ENCODE measurements at regions not wholly inside any gene's neighbourhood (a gene's known extent, or its start where the extent isn't known, plus 50 kb on each side); places are given as distances from the start of the nearest gene placed in this dataset.
"Not testable (repeated sequence)": the region's sequence is repeated elsewhere in the genome, so short reads cannot be mapped to it uniquely, and the experiment has no call there.

DNA sequence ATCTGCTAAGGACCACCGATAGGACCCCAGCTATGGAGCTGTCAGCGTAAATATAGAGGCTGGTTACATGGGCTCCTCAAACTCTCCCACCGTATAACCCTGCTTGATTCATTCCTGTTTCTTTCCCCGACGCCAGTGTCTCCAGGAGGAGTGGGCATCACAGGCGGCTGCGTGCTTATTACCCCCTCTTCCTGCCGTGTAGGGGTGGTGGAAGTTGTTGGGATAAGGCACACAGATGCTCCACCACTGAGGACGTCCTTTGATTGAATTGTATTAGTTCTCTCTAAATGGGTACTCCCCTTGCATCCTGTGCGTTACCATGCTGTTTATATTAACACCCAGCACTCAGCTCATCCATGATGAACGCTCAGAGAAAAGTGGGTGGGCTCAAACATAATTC is 104.6 kb downstream of the ZBTB18 start:
- no peaks in the 10 kb centered on the region for H3K27me3 ChIP-seq (ENCODE audit: control insufficient read depth in 2 of 2, insufficient read depth in 2 of 2, low read length in 2 of 2)
- peaks cover 15% of the 10 kb centered on the region for H3K4me1 Mint-ChIP-seq
- no peak overlapping the region for H3K27ac Mint-ChIP-seq
- H3K9me3 ChIP-seq (replicated peaks in 1 of 2; ENCODE audit: control insufficient read depth in 1 of 2, insufficient read depth in 1 of 2, low read length in 2 of 2), result no peaks in the 10 kb centered on the region
- peaks cover 8 to 10% of the 10 kb centered on the region in 2 donors for H3K4me1 ChIP-seq (ENCODE audit: control insufficient read depth in 1 of 2, insufficient read depth in 2 of 2, low read length in 2 of 2)
- DNase-seq, result no peak
- H3K36me3 Mint-ChIP-seq, result peaks cover 0 to 2% of the 10 kb centered on the region in 2 donors
- H3K4me3 Mint-ChIP-seq, result no peak overlapping the region
- H3K9me3 Mint-ChIP-seq, result peaks cover 0 to 2% (median 0%) of the 10 kb centered on the region in 7 donors
- H2AFZ ChIP-seq (ENCODE audit: insufficient read depth, low read depth, low read length, poor library complexity, severe bottlenecking), result no peak overlapping the region
- no peak overlapping the region for H3K9ac ChIP-seq (ENCODE audit: insufficient read depth, low read length, poor library complexity, severe bottlenecking)
- TF ChIP-seq, protein P1, sequence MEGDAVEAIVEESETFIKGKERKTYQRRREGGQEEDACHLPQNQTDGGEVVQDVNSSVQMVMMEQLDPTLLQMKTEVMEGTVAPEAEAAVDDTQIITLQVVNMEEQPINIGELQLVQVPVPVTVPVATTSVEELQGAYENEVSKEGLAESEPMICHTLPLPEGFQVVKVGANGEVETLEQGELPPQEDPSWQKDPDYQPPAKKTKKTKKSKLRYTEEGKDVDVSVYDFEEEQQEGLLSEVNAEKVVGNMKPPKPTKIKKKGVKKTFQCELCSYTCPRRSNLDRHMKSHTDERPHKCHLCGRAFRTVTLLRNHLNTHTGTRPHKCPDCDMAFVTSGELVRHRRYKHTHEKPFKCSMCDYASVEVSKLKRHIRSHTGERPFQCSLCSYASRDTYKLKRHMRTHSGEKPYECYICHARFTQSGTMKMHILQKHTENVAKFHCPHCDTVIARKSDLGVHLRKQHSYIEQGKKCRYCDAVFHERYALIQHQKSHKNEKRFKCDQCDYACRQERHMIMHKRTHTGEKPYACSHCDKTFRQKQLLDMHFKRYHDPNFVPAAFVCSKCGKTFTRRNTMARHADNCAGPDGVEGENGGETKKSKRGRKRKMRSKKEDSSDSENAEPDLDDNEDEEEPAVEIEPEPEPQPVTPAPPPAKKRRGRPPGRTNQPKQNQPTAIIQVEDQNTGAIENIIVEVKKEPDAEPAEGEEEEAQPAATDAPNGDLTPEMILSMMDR (IDR thresholded peaks at IDR 0.05), result no peak
- 100% methylated on average over 2 of the region's 11 CpGs for WGBS (ENCODE audit: insufficient coverage)
- H3K79me2 ChIP-seq (ENCODE audit: insufficient read depth, low read length), result no peaks in the 10 kb centered on the region
- H4K20me1 ChIP-seq (ENCODE audit: insufficient read depth, low read length), result no peaks in the 10 kb centered on the region
- no peak overlapping the region for H3K27ac ChIP-seq (ENCODE audit: low read depth in 1 of 2, low read length in 2 of 2)
- no peaks in the 10 kb centered on the region for H3K36me3 ChIP-seq (replicated peaks in 1 of 2; ENCODE audit: control insufficient read depth in 1 of 2, insufficient read depth in 2 of 2, low read length in 2 of 2)
- intact Hi-C loops (cut with micrococcal nuclease), result no loop called here
- peaks cover 0 to 2% (median 1%) of the 10 kb centered on the region in 3 donors for H3K27me3 Mint-ChIP-seq (ENCODE audit: low read depth in 3 of 3)
- H3K4me2 ChIP-seq (replicated peaks; ENCODE audit: extremely low read depth, low read length, poor library complexity, severe bottlenecking), result no peak overlapping the region
- H3K4me3 ChIP-seq (replicated peaks in 1 of 3; ENCODE audit: low read depth in 2 of 3, low read length in 3 of 3), result no peak overlapping the region

DNA sequence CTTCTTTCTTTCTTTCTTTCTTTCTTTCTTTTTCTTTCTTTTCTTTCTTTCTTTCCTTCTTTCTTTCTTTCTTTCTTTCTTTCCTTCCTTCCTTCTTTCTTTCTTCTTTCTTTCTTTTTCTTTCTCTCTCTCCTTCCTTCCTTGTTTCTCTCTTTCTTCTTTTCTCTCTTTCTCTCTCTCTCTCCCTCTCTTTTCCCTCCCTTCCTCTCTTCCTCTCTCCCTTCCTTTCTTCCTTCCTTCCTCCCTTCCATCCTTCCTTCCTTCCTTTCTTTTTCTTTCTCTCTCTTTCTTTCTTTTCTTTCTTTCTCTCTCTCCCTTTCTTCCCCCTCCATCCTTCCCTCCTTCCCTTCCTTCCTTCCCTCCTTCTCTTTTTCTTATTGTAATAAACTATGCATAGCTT is 105.5 kb downstream of the ZBTB18 start:
- H4K20me1 ChIP-seq (ENCODE audit: insufficient read depth, low read length); H3K4me3 ChIP-seq (replicated peaks in 1 of 3; ENCODE audit: low read depth in 2 of 3, low read length in 3 of 3); H3K9ac ChIP-seq (ENCODE audit: insufficient read depth, low read length, poor library complexity, severe bottlenecking); H3K36me3 Mint-ChIP-seq; H3K27ac ChIP-seq (ENCODE audit: low read depth in 1 of 2, low read length in 2 of 2); DNase-seq; H3K27me3 ChIP-seq (ENCODE audit: control insufficient read depth in 2 of 2, insufficient read depth in 2 of 2, low read length in 2 of 2); H3K9me3 ChIP-seq (replicated peaks in 1 of 2; ENCODE audit: control insufficient read depth in 1 of 2, insufficient read depth in 1 of 2, low read length in 2 of 2); H2AFZ ChIP-seq (ENCODE audit: insufficient read depth, low read depth, low read length, poor library complexity, severe bottlenecking); H3K4me3 Mint-ChIP-seq; H3K4me2 ChIP-seq (replicated peaks; ENCODE audit: extremely low read depth, low read length, poor library complexity, severe bottlenecking); H3K79me2 ChIP-seq (ENCODE audit: insufficient read depth, low read length); H3K27me3 Mint-ChIP-seq (ENCODE audit: low read depth in 3 of 3); intact Hi-C loops (cut with micrococcal nuclease); H3K36me3 ChIP-seq (replicated peaks in 1 of 2; ENCODE audit: control insufficient read depth in 1 of 2, insufficient read depth in 2 of 2, low read length in 2 of 2); H3K9me3 Mint-ChIP-seq; H3K27ac Mint-ChIP-seq: not testable (repeated sequence)
- H3K4me1 ChIP-seq (ENCODE audit: control insufficient read depth in 1 of 2, insufficient read depth in 2 of 2, low read length in 2 of 2), result peaks cover 12 to 15% of the 10 kb centered on the region in 2 donors
- peaks cover 21% of the 10 kb centered on the region for H3K4me1 Mint-ChIP-seq

All from CD14-positive monocyte (primary cell).